Psoas muscle (tissue), 7 donors: ENCODE measurements at regions not wholly inside any gene's neighbourhood (a gene's known extent, or its start where the extent isn't known, plus 50 kb on each side); places are given as distances from the start of the nearest gene placed in this dataset.

Source experiments
- ATAC-seq, 4 donors: fragments of 200-7000 bp; cut with Tn5 transposase; one replicate each; pipeline ENCODE4 v1.9.1; 2020; ENCODE audit warnings: moderate library complexity in 3 of 4, mild to moderate bottlenecking in 2 of 4
- DNase-seq, 2 donors: peaks; one replicate each; pipeline ENCODE4 v3.0.0-alpha.2; 2020
- H3K27ac ChIP-seq: fragments of 200-600 bp; one replicate; pipeline ENCODE4 v1.8.0; 2022
- H3K27me3 ChIP-seq, 3 donors: fragments of 200-600 bp in 1 of 3; one replicate each; pipeline versions ENCODE4 v1.6.1 to v1.8.0; 2013 to 2022; ENCODE audit warnings: low read length in 2 of 3, mild to moderate bottlenecking in 2 of 3, moderate library complexity in 1 of 3; ENCODE audit not compliant: insufficient read depth in 3 of 3
- H3K36me3 ChIP-seq, 2 donors: fragments of 200-600 bp in 1 of 2; one replicate each; pipeline versions ENCODE4 v1.6.1 to v1.8.0; 2013 to 2022; ENCODE audit warnings: low read depth in 1 of 2, mild to moderate bottlenecking in 1 of 2, moderate library complexity in 1 of 2; ENCODE audit not compliant: insufficient read depth in 1 of 2
- H3K4me1 ChIP-seq: fragments of 200-600 bp; one replicate; pipeline ENCODE4 v1.8.0; 2022
- H3K4me3 ChIP-seq: fragments of 200-600 bp; one replicate; pipeline ENCODE4 v1.8.0; 2022; ENCODE audit warnings: mild to moderate bottlenecking
- H3K9me3 ChIP-seq: fragments of 200-600 bp; one replicate; pipeline ENCODE4 v1.8.0; 2022
- CTCF ChIP-seq: fragments of 200-600 bp; IDR thresholded peaks from one replicate; pipeline ENCODE4 v1.8.0; 2022; ENCODE audit warnings: antibody characterized with exemption
- WGBS, 3 donors: extraction: QIAGEN DNeasy Blood & Tissue Kit; methylation state at CpG; one replicate each; pipeline versions ENCODE4 v1.1.6 to v1.1.7; 2013; 5-methylcytosine and 5-hydroxymethylcytosine counted together
- intact Hi-C, 2 donors: fragments of 100-400 bp; cut with DNase I; formaldehyde crosslinking; loops; one replicate each; pipeline versions ENCODE4 v1.11.0 to v1.14.2; 2022
- donor health status: healthy with polysubstance abuse.
- donor health status: DM: no; HTN: no; CAD: no; lungs with moderate emphysema.
- donor health status: Bipolar disorder and iron deficiency.
- donor health status: healthy.
- donor health status: DM: yes; HTN: yes; CAD: no.
- donor health status: DM: no; HTN: no; CAD: no.
- donor health status: DM: yes; HTN: yes; CAD: no.

GRCh38 chr13:56378566-56378965, 762.2 kb upstream of the PRR20A start:
- intact Hi-C loops, result no loop called here
- Histone ChIP-seq H3K9me3 (no peaks in the 10 kb centered on the region), H3K4me3 (no peak overlapping the region), H3K36me3 (no peaks in the 10 kb centered on the region), H3K4me1 (no peaks in the 10 kb centered on the region), H3K27me3 (no peaks in the 10 kb centered on the region), H3K27ac (no peak overlapping the region)
- no peak for TF ChIP-seq CTCF
- DNase-seq (no peak), ATAC-seq (no peak)
- 16 to 21% (median 20%) methylated on average over 1 of the region's 1 CpG for WGBS, 3 donors

- H3K27me3 ChIP-seq, result no peaks in the 10 kb centered on the region
- H3K4me3 ChIP-seq, result no peak overlapping the region
- WGBS, 3 donors, result 75 to 90% (median 85%) methylated on average over 1 of the region's 1 CpG
- intact Hi-C loops, result no loop called here
- ATAC-seq (no peak), DNase-seq (no peak)
- H3K4me1 ChIP-seq, result no peaks in the 10 kb centered on the region
- no peak overlapping the region for H3K27ac ChIP-seq
- no peaks in the 10 kb centered on the region for H3K9me3 ChIP-seq
- TF ChIP-seq CTCF, result no peak
- no peaks in the 10 kb centered on the region for H3K36me3 ChIP-seq
These were observed 747.2 kb upstream of the PRR20A start for GRCh38 chr13:56393549-56393948.

- no peaks in the 10 kb centered on the region for H3K27me3 ChIP-seq
- WGBS, 3 donors, result 38 to 50% (median 46%) methylated on average over 2 of the region's 2 CpGs
- H3K9me3 ChIP-seq, result no peaks in the 10 kb centered on the region
- no peak overlapping the region for H3K27ac ChIP-seq
- no peak for DNase-seq
- intact Hi-C loops, result no loop called here
- ATAC-seq, result no peak
- no peak overlapping the region for H3K4me3 ChIP-seq
- TF ChIP-seq CTCF, result no peak
- H3K36me3 ChIP-seq, result no peaks in the 10 kb centered on the region
- H3K4me1 ChIP-seq, result no peaks in the 10 kb centered on the region
These were observed 744.4 kb upstream of the PRR20A start for GRCh38 chr13:56396318-56396717.

- Histone ChIP-seq H3K9me3 (no peaks in the 10 kb centered on the region), H3K4me3 (no peak overlapping the region), H3K27ac (no peak overlapping the region), H3K4me1 (no peaks in the 10 kb centered on the region), H3K27me3 (no peaks in the 10 kb centered on the region), H3K36me3 (no peaks in the 10 kb centered on the region)
- TF ChIP-seq CTCF, result no peak
- WGBS, 3 donors, result 21 to 40% (median 23%) methylated on average over 3 of the region's 3 CpGs
- ATAC-seq, result no peak
- intact Hi-C loops, result no loop called here
- DNase-seq, result no peak
These were observed 739.9 kb upstream of the PRR20A start for GRCh38 chr13:56400774-56401173.

GRCh38 chr13:56412856-56413255, 727.9 kb upstream of the PRR20A start:
- intact Hi-C loops, result no loop called here
- H3K4me1 ChIP-seq, result no peaks in the 10 kb centered on the region
- no peak for DNase-seq
- H3K36me3 ChIP-seq, result no peaks in the 10 kb centered on the region
- H3K4me3 ChIP-seq, result no peak overlapping the region
- H3K27me3 ChIP-seq, result no peaks in the 10 kb centered on the region
- peaks cover 12% of the 10 kb centered on the region for H3K9me3 ChIP-seq
- no peak for ATAC-seq
- TF ChIP-seq CTCF, result no peak
- no peak overlapping the region for H3K27ac ChIP-seq
